Body of pancreas (tissue), 4 donors: ENCODE measurements at regions not wholly inside any gene's neighbourhood (a gene's known extent, or its start where the extent isn't known, plus 50 kb on each side); places are given as distances from the start of the nearest gene placed in this dataset.

ENCODE experiments used
- ATAC-seq: fragments of 150-250 bp; one replicate; pipeline ENCODE4 v1.9.1; 2016
- DNase-seq, 4 donors: peaks; one replicate each; pipeline ENCODE4 v3.0.0-alpha.2; 2019
- H3K27ac ChIP-seq, 4 donors: fragments of 200-600 bp; sonication (generic); 1 replicate in 3 of 4; 2 replicates in 1 of 4; pipeline versions ENCODE4 v1.5.1 to v1.6.1; 2016 to 2019; ENCODE audit warnings: mild to moderate bottlenecking in 1 of 4, mixed read lengths in 1 of 4, moderate library complexity in 1 of 4
- H3K27me3 ChIP-seq, 2 donors: fragments of 200-600 bp; sonication (generic); one replicate each; pipeline ENCODE4 v1.6.0; 2016; ENCODE audit warnings: mild to moderate bottlenecking in 1 of 2
- H3K36me3 ChIP-seq, 2 donors: fragments of 200-600 bp; sonication (generic); replicated peaks in 1 of 2; 2 replicates each; pipeline ENCODE4 v1.5.1; 2016; ENCODE audit warnings: low read depth in 2 of 2; ENCODE audit not compliant: insufficient read depth in 1 of 2
- H3K4me1 ChIP-seq: fragments of 200-600 bp; sonication (generic); one replicate; pipeline ENCODE4 v1.6.0; 2016
- H3K4me3 ChIP-seq, 2 donors: fragments of 200-600 bp; sonication (generic); 1 replicate in 1 of 2; 2 replicates in 1 of 2; pipeline ENCODE4 v1.5.1; 2016 to 2019
- H3K9me3 ChIP-seq, 3 donors: fragments of 200-600 bp; sonication (generic); 1 replicate in 2 of 3; 2 replicates in 1 of 3; pipeline ENCODE4 v1.5.1; 2016
- CTCF ChIP-seq, 7 experiments: fragments of 450-650 bp in 4 of 7; fragments of 200-600 bp in 3 of 7; sonication (generic) in 3 of 7; IDR thresholded peaks; one replicate each; pipeline ENCODE4 v1.5.1; 2016 to 2019; ENCODE audit warnings: antibody characterized with exemption in 7 of 7
- POLR2A ChIP-seq, 3 donors: fragments of 450-650 bp; IDR thresholded peaks; one replicate each; pipeline ENCODE4 v1.6.1; 2016; ENCODE audit warnings: antibody characterized with exemption in 3 of 3, mild to moderate bottlenecking in 2 of 3
- WGBS, 2 donors: methylation state at CpG; one replicate each; pipeline ENCODE4 v1.1.5; 2017; 5-methylcytosine and 5-hydroxymethylcytosine counted together
- intact Hi-C: fragments of 100-400 bp; cut with DNase I; formaldehyde crosslinking; loops from one replicate; pipeline ENCODE4 v1.15.1; 2023

GRCh38 chr7:86339051-86339450 lies 304.7 kb upstream of the GRM3 start:
- Histone ChIP-seq H3K4me1 (no peaks in the 10 kb centered on the region), H3K27me3 (no peaks in the 10 kb centered on the region), H3K9me3 (no peaks in the 10 kb centered on the region), H3K4me3 (no peak overlapping the region), H3K27ac (no peak overlapping the region), H3K36me3 (no peaks in the 10 kb centered on the region)
- intact Hi-C loops = no loop called here
- WGBS, 2 donors = 67 to 75% methylated on average over 3 of the region's 3 CpGs
- no peak for ATAC-seq
- TF ChIP-seq POLR2A (IDR thresholded peaks at IDR 0.05) (no peak), CTCF (IDR thresholded peaks at IDR 0.05) (no peak)
- DNase-seq = no peak

DNA sequence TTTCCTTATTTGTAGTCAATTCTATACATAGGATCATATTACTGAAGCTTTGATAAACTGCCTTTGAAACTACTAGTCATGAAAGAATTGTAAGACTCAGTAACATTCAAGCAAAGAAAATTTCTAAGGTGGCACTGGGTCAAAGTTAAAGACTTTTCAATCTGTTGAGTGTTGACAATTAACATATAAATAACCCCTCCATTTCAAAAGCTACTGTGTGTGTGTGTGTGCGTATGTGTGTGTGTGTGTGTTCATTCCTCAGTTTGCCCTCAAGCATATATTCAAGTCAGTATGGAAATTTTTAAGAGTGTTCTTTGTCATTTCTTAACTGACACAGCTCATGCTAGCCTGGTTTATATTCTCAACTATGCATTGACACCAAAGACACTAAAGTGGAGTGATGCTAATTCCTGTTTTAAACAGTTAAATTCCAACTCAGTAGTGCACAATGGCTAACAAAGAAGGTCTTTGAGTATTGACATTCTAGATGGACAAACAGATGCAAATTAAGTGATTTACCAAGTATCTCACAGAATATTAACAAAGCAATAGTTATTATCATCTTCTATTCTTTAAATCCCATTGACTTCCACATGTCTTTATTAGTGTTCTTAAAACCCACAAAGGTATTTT lies 314.8 kb upstream of the GRM3 start:
- 0 to 39% methylated on average over 1 of the region's 1 CpG for whole genome bisulfite sequencing, 2 donors
- H3K36me3 ChIP-seq = no peaks in the 10 kb centered on the region
- TF ChIP-seq POLR2A (IDR thresholded peaks at IDR 0.05) (no peak), CTCF (IDR thresholded peaks at IDR 0.05) (no peak)

GRCh38 chr7:86326847-86327246 lies 316.9 kb upstream of the GRM3 start:
- Histone ChIP-seq H3K4me1 (no peaks in the 10 kb centered on the region), H3K36me3 (no peaks in the 10 kb centered on the region), H3K9me3 (no peaks in the 10 kb centered on the region), H3K4me3 (no peak overlapping the region), H3K27me3 (no peaks in the 10 kb centered on the region), H3K27ac (no peak overlapping the region)
- DNase-seq = no peak
- TF ChIP-seq POLR2A (IDR thresholded peaks at IDR 0.05) = no peak
- TF ChIP-seq CTCF (IDR thresholded peaks at IDR 0.05) = no peak
- intact Hi-C loops = no loop called here
- ATAC-seq = no peak

More for the DNA sequence above, 314.8 kb upstream of the GRM3 start:
- Histone ChIP-seq H3K27ac (no peak overlapping the region), H3K27me3 (no peaks in the 10 kb centered on the region), H3K4me3 (no peak overlapping the region), H3K4me1 (no peaks in the 10 kb centered on the region), H3K9me3 (no peaks in the 10 kb centered on the region)
- DNase-seq = no peak
- ATAC-seq = no peak
- intact Hi-C loops = no loop called here

DNA sequence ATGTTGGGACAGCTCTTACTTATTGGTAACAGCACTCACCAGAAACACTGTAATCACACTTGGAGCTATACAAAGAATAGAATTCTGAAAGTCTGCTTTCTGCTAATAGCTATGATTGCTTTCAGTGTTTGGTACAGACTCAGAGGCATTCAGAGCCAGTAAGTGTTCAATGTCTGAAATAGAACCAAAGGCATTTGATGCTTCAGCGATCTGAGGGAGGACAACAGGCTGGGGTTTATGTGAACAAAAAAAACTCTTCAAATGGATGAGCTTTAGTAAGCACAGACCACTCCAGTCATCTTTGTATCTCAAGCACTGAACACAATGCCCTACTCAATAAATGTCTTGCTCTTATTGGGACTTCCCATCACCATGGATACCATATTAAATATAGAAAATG lies 322.8 kb upstream of the GRM3 start:
- Histone ChIP-seq H3K36me3 (no peaks in the 10 kb centered on the region), H3K4me1 (no peaks in the 10 kb centered on the region), H3K27me3 (no peaks in the 10 kb centered on the region), H3K4me3 (no peak overlapping the region), H3K27ac (no peak overlapping the region), H3K9me3 (no peaks in the 10 kb centered on the region)
- TF ChIP-seq POLR2A (IDR thresholded peaks at IDR 0.05) (no peak), CTCF (IDR thresholded peaks at IDR 0.05) (no peak)
- DNase-seq (no peak), ATAC-seq (no peak)
- intact Hi-C loops = no loop called here
- 81 to 86% methylated on average over 1 of the region's 1 CpG for WGBS, 2 donors

DNA sequence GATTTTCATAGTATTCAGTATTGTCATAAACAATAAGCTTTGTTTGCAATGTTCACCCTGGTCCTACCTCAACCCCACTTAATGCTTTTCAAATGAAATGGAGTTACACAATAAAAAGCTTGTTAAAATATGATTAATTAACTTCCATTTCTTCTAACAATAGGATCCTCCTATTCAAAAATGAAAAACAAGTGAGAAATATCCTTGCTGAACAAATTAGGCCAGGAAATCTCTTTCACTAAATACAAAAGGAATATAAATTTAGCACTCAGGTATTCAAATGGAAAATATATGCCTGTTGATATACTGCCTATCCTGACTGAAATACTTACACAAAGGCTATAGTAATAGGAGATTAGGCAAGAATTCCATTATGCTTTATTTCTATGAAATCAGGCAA lies 323.4 kb upstream of the GRM3 start:
- Histone ChIP-seq H3K4me1 (no peaks in the 10 kb centered on the region), H3K36me3 (no peaks in the 10 kb centered on the region), H3K9me3 (no peaks in the 10 kb centered on the region), H3K27me3 (no peaks in the 10 kb centered on the region), H3K27ac (no peak overlapping the region), H3K4me3 (no peak overlapping the region)
- ATAC-seq (no peak), DNase-seq (no peak)
- intact Hi-C loops = no loop called here
- no peak for TF ChIP-seq CTCF (IDR thresholded peaks at IDR 0.05)
- no peak for TF ChIP-seq POLR2A (IDR thresholded peaks at IDR 0.05)
